ENCODE measurements at regions not wholly inside any gene's neighbourhood (a gene's known extent, or its start where the extent isn't known, plus 50 kb on each side); places are given as distances from the start of the nearest gene placed in this dataset.

DNA sequence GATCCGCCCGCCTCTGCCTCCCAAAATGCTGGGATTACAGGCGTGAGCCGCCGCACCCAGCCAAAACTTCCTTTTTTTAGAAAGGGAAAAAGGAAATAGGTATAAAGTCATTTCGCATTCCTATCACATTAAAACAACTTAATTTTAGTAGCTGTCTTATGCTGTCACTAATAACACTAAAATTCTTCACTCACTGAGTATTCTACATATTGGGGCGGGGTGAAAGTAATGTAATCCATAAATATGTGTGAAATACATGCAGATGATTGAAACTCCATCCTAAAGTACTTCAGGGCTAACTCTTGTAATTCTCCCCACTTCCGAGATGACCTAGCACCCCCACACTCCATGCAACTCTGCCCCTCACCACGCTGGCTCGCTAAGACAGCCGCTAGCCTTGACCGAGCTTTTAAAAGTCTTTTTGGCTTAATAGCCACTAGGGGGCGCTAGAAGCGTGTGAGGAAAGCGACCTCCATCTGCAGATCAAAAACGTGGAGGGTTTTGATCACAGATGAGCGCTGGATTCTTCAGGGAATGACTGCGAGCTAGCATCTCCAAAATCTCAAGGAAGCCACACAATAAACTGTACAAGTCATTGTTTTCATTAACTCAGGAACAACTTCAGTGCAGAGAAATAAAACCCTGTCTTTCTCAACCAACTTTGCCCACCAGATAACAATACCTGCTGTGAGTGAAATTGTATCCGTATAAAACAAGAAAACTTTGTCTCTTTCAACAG is 129.3 kb upstream of the IGF1R start:
- Histone ChIP-seq H3K27ac (ENCODE audit: low read depth, low read length) (no peak overlapping the region), H3K27me3 (ENCODE audit: insufficient read depth, low read length) (no peaks in the 10 kb centered on the region), H3K9ac (ENCODE audit: low read length) (no peak overlapping the region), H3K4me2 (ENCODE audit: low read length) (peak overlapping the region; percentile 35), H3K4me3 (ENCODE audit: insufficient read depth, low read depth, low read length) (no peak overlapping the region), H3K4me1 (ENCODE audit: insufficient read depth, low read length) (no peaks in the 10 kb centered on the region), H4K20me1 (ENCODE audit: insufficient read depth, low read length) (no peaks in the 10 kb centered on the region), H3K36me3 (ENCODE audit: insufficient read depth, low read length) (no peaks in the 10 kb centered on the region), H2AFZ (ENCODE audit: low read depth, low read length) (peak overlapping the region; percentile 16), H3K79me2 (ENCODE audit: insufficient read depth, low read length) (no peaks in the 10 kb centered on the region), H3K9me3 (ENCODE audit: insufficient read depth, low read depth, low read length) (no peaks in the 10 kb centered on the region)
- DNase-seq (ENCODE audit: low read depth): peak; percentile 53
- peak; percentile 39 for FAIRE-seq
- TF ChIP-seq EZH2 (IDR thresholded peaks at IDR 0.05; ENCODE audit: insufficient read depth, low read length) (no peak), CTCF (IDR thresholded peaks at IDR 0.05; ENCODE audit: insufficient read depth, low read depth, low read length) (peak; percentile 76)
- H3K9me3 Mint-ChIP-seq (ENCODE audit: unreplicated experiment): no peaks in the 10 kb centered on the region
- no peak overlapping the region for H3K27ac Mint-ChIP-seq (ENCODE audit: unreplicated experiment)
- H3K4me3 Mint-ChIP-seq (ENCODE audit: unreplicated experiment): peak overlapping the region; percentile 65
- peaks cover 16% of the 10 kb centered on the region for H3K27me3 Mint-ChIP-seq (ENCODE audit: low read depth, unreplicated experiment)
- H3K4me1 Mint-ChIP-seq (ENCODE audit: low read depth, unreplicated experiment): peaks cover 4% of the 10 kb centered on the region
- no peaks in the 10 kb centered on the region for H3K36me3 Mint-ChIP-seq (ENCODE audit: low read depth, unreplicated experiment)

DNA sequence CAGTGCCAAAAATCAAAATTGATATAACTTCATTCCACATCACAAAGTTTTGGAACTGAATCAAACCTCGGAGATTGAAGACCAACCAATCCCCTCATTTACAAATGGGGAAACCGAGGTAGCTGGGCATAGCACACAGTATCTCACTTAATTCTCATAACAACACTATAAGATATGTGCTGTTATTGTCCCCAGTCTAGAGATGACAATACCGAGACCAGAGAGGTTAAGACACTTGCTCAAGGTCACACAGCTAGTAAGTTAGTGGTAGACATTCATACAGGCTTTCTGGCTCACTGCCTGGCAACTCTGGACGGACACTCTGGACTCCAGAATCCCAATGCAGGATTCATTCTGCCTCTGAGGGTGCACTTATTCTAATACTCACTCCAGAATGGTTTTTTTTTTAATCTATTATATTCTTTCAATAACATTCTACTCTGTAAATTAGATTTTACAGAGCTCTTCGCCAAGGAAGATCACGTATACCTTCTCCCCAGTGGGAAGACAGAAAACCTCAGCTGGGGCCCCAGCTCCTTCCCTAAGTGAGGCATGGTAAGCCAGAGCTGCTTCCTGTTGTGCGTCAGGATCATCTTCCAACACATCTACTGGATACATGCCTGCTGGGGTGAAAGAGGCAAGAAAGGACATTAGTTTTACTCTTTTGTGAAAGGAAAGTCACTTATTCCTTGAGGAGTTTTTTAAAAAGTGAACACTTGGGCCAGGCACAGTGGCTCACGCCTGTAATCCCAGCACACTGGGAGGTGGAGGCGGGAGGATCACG is 128.4 kb upstream of the IGF1R start:
- no peaks in the 10 kb centered on the region for H3K9me3 Mint-ChIP-seq (ENCODE audit: unreplicated experiment)
- no peak overlapping the region for H3K27ac Mint-ChIP-seq (ENCODE audit: unreplicated experiment)
- Histone ChIP-seq H3K79me2 (ENCODE audit: insufficient read depth, low read length) (no peaks in the 10 kb centered on the region), H3K27ac (ENCODE audit: low read depth, low read length) (no peak overlapping the region), H3K4me1 (ENCODE audit: insufficient read depth, low read length) (no peaks in the 10 kb centered on the region), H3K9me3 (ENCODE audit: insufficient read depth, low read depth, low read length) (no peaks in the 10 kb centered on the region), H2AFZ (ENCODE audit: low read depth, low read length) (no peak overlapping the region), H3K36me3 (ENCODE audit: insufficient read depth, low read length) (no peaks in the 10 kb centered on the region), H3K9ac (ENCODE audit: low read length) (no peak overlapping the region), H3K4me3 (ENCODE audit: insufficient read depth, low read depth, low read length) (no peak overlapping the region), H3K4me2 (ENCODE audit: low read length) (no peak overlapping the region), H4K20me1 (ENCODE audit: insufficient read depth, low read length) (no peaks in the 10 kb centered on the region), H3K27me3 (ENCODE audit: insufficient read depth, low read length) (no peaks in the 10 kb centered on the region)
- H3K4me3 Mint-ChIP-seq (ENCODE audit: unreplicated experiment): no peak overlapping the region
- no peaks in the 10 kb centered on the region for H3K36me3 Mint-ChIP-seq (ENCODE audit: low read depth, unreplicated experiment)
- FAIRE-seq (no peak), DNase-seq (ENCODE audit: low read depth) (no peak)
- peaks cover 4% of the 10 kb centered on the region for H3K4me1 Mint-ChIP-seq (ENCODE audit: low read depth, unreplicated experiment)
- TF ChIP-seq EZH2 (IDR thresholded peaks at IDR 0.05; ENCODE audit: insufficient read depth, low read length) (no peak), CTCF (IDR thresholded peaks at IDR 0.05; ENCODE audit: insufficient read depth, low read depth, low read length) (no peak)
- H3K27me3 Mint-ChIP-seq (ENCODE audit: low read depth, unreplicated experiment): peaks cover 21% of the 10 kb centered on the region
